Esophagus squamous epithelium (tissue), 5 donors: ENCODE measurements at regions not wholly inside any gene's neighbourhood (a gene's known extent, or its start where the extent isn't known, plus 50 kb on each side); places are given as distances from the start of the nearest gene placed in this dataset.

ENCODE experiments used
- DNase-seq: peaks from one replicate; lab custom pipeline; 2025; lab: John Stamatoyannopoulos, UW
- H3K27ac ChIP-seq, 4 donors: fragments of 200-600 bp; sonication (generic); one replicate each; pipeline ENCODE4 v1.5.1; 2016 to 2019; ENCODE audit warnings: mild to moderate bottlenecking in 1 of 4
- H3K27me3 ChIP-seq, 4 donors: fragments of 200-600 bp; sonication (generic); 1 replicate in 3 of 4; 2 replicates in 1 of 4; pipeline versions ENCODE4 v1.5.1 to v1.6.0; 2017 to 2021; ENCODE audit warnings: antibody characterized with exemption in 1 of 4
- H3K36me3 ChIP-seq, 3 donors: fragments of 200-600 bp; sonication (generic); one replicate each; pipeline ENCODE4 v1.5.1; 2016 to 2019
- H3K4me1 ChIP-seq, 3 donors: fragments of 200-600 bp; sonication (generic); one replicate each; pipeline ENCODE4 v1.5.1; 2017 to 2019
- H3K4me3 ChIP-seq, 4 donors: fragments of 200-600 bp; sonication (generic); 1 replicate in 3 of 4; 2 replicates in 1 of 4; pipeline ENCODE4 v1.5.1; 2016 to 2019; ENCODE audit warnings: mild to moderate bottlenecking in 2 of 4, moderate library complexity in 1 of 4
- H3K9me3 ChIP-seq, 3 donors: fragments of 200-600 bp; sonication (generic); one replicate each; pipeline ENCODE4 v1.5.1; 2016 to 2019
- CTCF ChIP-seq, 6 experiments: fragments of 450-650 bp in 4 of 6; fragments of 200-600 bp in 2 of 6; sonication (generic) in 2 of 6; IDR thresholded peaks; one replicate each; pipeline ENCODE4 v1.5.1; 2016 to 2019; ENCODE audit warnings: antibody characterized with exemption in 6 of 6, mild to moderate bottlenecking in 4 of 6, moderate library complexity in 4 of 6
- POLR2A ChIP-seq, 4 donors: fragments of 450-650 bp; IDR thresholded peaks; one replicate each; pipeline ENCODE4 v1.6.1; 2017; ENCODE audit warnings: antibody characterized with exemption in 4 of 4, mild to moderate bottlenecking in 4 of 4, moderate library complexity in 3 of 4
- WGBS, 2 donors: methylation state at CpG; one replicate each; pipeline ENCODE4 v1.1.5; 2018; 5-methylcytosine and 5-hydroxymethylcytosine counted together
- intact Hi-C: fragments of 100-400 bp; cut with DNase I; formaldehyde crosslinking; loops from one replicate; pipeline ENCODE4 v1.15.0; 2022
- donor health status: DM: yes; HTN: yes; CAD: no.

- intact Hi-C loops, result no loop called here
- H3K4me3 ChIP-seq, result no peak overlapping the region
- no peaks in the 10 kb centered on the region for H3K36me3 ChIP-seq
- DNase-seq, result no peak
- no peak overlapping the region for H3K27ac ChIP-seq
- H3K4me1 ChIP-seq, result peaks cover 0 to 11% (median 0%) of the 10 kb centered on the region in 3 donors
- H3K27me3 ChIP-seq, result no peaks in the 10 kb centered on the region
- H3K9me3 ChIP-seq, result no peaks in the 10 kb centered on the region
- TF ChIP-seq CTCF (IDR thresholded peaks at IDR 0.05) (no peak), POLR2A (IDR thresholded peaks at IDR 0.05) (no peak)
- WGBS, 2 donors, result 64 to 80% methylated on average over 3 of the region's 3 CpGs
These were observed 72.9 kb upstream of the BTG1 start for GRCh38 chr12:92218394-92219077.

GRCh38 chr12:92216092-92216491 is 70.4 kb upstream of the BTG1 start:
- H3K4me1 ChIP-seq, result peaks cover 0 to 11% (median 0%) of the 10 kb centered on the region in 3 donors
- no peak overlapping the region for H3K27ac ChIP-seq
- TF ChIP-seq CTCF (IDR thresholded peaks at IDR 0.05) (no peak), POLR2A (IDR thresholded peaks at IDR 0.05) (no peak)
- no peak overlapping the region for H3K4me3 ChIP-seq
- no peaks in the 10 kb centered on the region for H3K9me3 ChIP-seq
- intact Hi-C loops, result no loop called here
- no peaks in the 10 kb centered on the region for H3K27me3 ChIP-seq
- H3K36me3 ChIP-seq, result no peaks in the 10 kb centered on the region
- no peak for DNase-seq
- WGBS, 2 donors, result 5 to 6% methylated on average over 1 of the region's 1 CpG

GRCh38 chr12:92215358-92215757 is 69.7 kb upstream of the BTG1 start:
- no peaks in the 10 kb centered on the region for H3K9me3 ChIP-seq
- H3K27me3 ChIP-seq, result no peaks in the 10 kb centered on the region
- no peak overlapping the region for H3K4me3 ChIP-seq
- H3K4me1 ChIP-seq, result peaks cover 0 to 11% (median 0%) of the 10 kb centered on the region in 3 donors
- H3K27ac ChIP-seq, result no peak overlapping the region
- no peaks in the 10 kb centered on the region for H3K36me3 ChIP-seq
- WGBS, 2 donors, result 94 to 95% methylated on average over 4 to 5 of the region's 5 CpGs
- DNase-seq, result no peak
- TF ChIP-seq POLR2A (IDR thresholded peaks at IDR 0.05) (no peak), CTCF (IDR thresholded peaks at IDR 0.05) (no peak)
- intact Hi-C loops, result no loop called here

GRCh38 chr12:92213166-92213565 is 67.5 kb upstream of the BTG1 start:
- H3K4me1 ChIP-seq, result peaks cover 4 to 15% (median 11%) of the 10 kb centered on the region in 3 donors
- H3K4me3 ChIP-seq, result no peak overlapping the region
- no peaks in the 10 kb centered on the region for H3K27me3 ChIP-seq
- H3K36me3 ChIP-seq, result no peaks in the 10 kb centered on the region
- H3K9me3 ChIP-seq, result no peaks in the 10 kb centered on the region
- TF ChIP-seq POLR2A (IDR thresholded peaks at IDR 0.05) (no peak), CTCF (IDR thresholded peaks at IDR 0.05) (no peak)
- intact Hi-C loops, result no loop called here
- no peak overlapping the region for H3K27ac ChIP-seq
- DNase-seq, result no peak
- 85 to 98% methylated on average over 2 of the region's 2 CpGs for WGBS, 2 donors

GRCh38 chr12:92210071-92210470 is 64.4 kb upstream of the BTG1 start:
- DNase-seq, result no peak
- Histone ChIP-seq H3K27me3 (no peaks in the 10 kb centered on the region), H3K9me3 (no peaks in the 10 kb centered on the region), H3K36me3 (no peaks in the 10 kb centered on the region), H3K4me1 (peaks cover 7 to 19% (median 18%) of the 10 kb centered on the region in 3 donors), H3K4me3 (no peak overlapping the region), H3K27ac (peak overlapping the region in 1 of 4 donors; percentile 28)
- intact Hi-C loops, result no loop called here
- TF ChIP-seq POLR2A (IDR thresholded peaks at IDR 0.05) (no peak), CTCF (IDR thresholded peaks at IDR 0.05) (no peak)
- 67 to 89% methylated on average over 4 of the region's 4 CpGs for WGBS, 2 donors
